K562 (cell line): ENCODE measurements at regions not wholly inside any gene's neighbourhood (a gene's known extent, or its start where the extent isn't known, plus 50 kb on each side); places are given as distances from the start of the nearest gene placed in this dataset.

ENCODE experiments used
- ATAC-seq: fragments of 200-7000 bp; cut with Tn5 transposase; 3 replicates; pipeline ENCODE4 v1.9.1; 2020; ENCODE audit warnings: moderate library complexity
- BruUV-seq: library from RNA; stranded (reverse); fragments of 400-500 nt; replicated peaks from 2 replicates; lab custom pipeline; 2021; lab: Mats Ljungman, UMichigan
- CTCF ChIA-PET: fragments of 300-600 bp; formaldehyde crosslinking; extraction: SDS; loops from one replicate; lab custom pipeline; 2021; ENCODE audit warnings: low intra/inter-chr PET ratio; lab: Yijun Ruan, JAX
- POLR2A ChIA-PET: fragments of 300-600, 350-650 bp; sonication (Branson Sonifier 250); formaldehyde crosslinking; extraction: SDS; loops from one replicate; lab custom pipeline; 2021; ENCODE audit warnings: antibody characterized with exemption, inconsistent platforms; lab: Yijun Ruan, JAX
- DNase-seq, 4 experiments: peaks; one replicate each; pipeline versions ENCODE4 v3.0.0 to v3.0.0-alpha.2; 2011 to 2018; ENCODE audit warnings: low spot score in 3 of 4, mixed read lengths in 3 of 4; ENCODE audit errors: extremely low read depth in 1 of 4
- FAIRE-seq: peaks from 2 replicates; lab custom pipeline; 2011; peaks lifted over from hg19 to GRCh38; lab: Jason Lieb, UNC
- H2AFZ ChIP-seq: 2 replicates; pipeline ENCODE4 v1.6.0; 2011; ENCODE audit warnings: low read depth, low read length, control low read depth, inconsistent platforms
- H3K27ac ChIP-seq: fragments of 200-600 bp; 3 replicates; pipeline ENCODE4 v1.8.0; 2011; ENCODE audit warnings: low read depth, mild to moderate bottlenecking, control low read depth, inconsistent platforms, low read length, moderate library complexity, mixed read lengths; ENCODE audit errors: extremely low read depth
- H3K27me3 ChIP-seq, 2 experiments: fragments of 300-600 bp in 1 of 2; 2 replicates in 1 of 2; 3 replicates in 1 of 2; pipeline versions ENCODE4 v1.6.0 to v1.8.0; 2011; ENCODE audit warnings: inconsistent platforms in 2 of 2, low read length in 2 of 2, mild to moderate bottlenecking in 1 of 2, mixed read lengths in 1 of 2, moderate library complexity in 1 of 2; ENCODE audit not compliant: control insufficient read depth in 2 of 2, insufficient read depth in 2 of 2
- H3K36me3 ChIP-seq: fragments of 300-600 bp; 3 replicates; pipeline ENCODE4 v1.8.0; 2011; ENCODE audit warnings: mild to moderate bottlenecking, low read length, inconsistent platforms; ENCODE audit not compliant: control insufficient read depth, insufficient read depth
- H3K4me1 ChIP-seq, 2 experiments: fragments of 200-600 bp in 1 of 2; replicated peaks in 1 of 2; 2 replicates in 1 of 2; 3 replicates in 1 of 2; pipeline versions ENCODE4 v1.5.1 to v1.8.0; 2011; ENCODE audit warnings: inconsistent platforms in 2 of 2, low read length in 2 of 2, mild to moderate bottlenecking in 1 of 2, mixed read lengths in 1 of 2, moderate library complexity in 1 of 2; ENCODE audit not compliant: control insufficient read depth in 2 of 2, insufficient read depth in 2 of 2
- H3K4me2 ChIP-seq: 2 replicates; pipeline ENCODE4 v1.6.1; 2011; ENCODE audit warnings: low read length, control low read depth, inconsistent platforms, mixed read lengths; ENCODE audit not compliant: insufficient read depth
- H3K4me3 ChIP-seq: fragments of 200-600 bp; sonication (generic), shearing (Covaris generic); 2 replicates; pipeline ENCODE4 v1.5.1; 2016; ENCODE audit warnings: control low read depth, inconsistent platforms
- H3K79me2 ChIP-seq: fragments of 200-600 bp; 3 replicates; pipeline ENCODE4 v1.8.0; 2011; ENCODE audit warnings: low read length, inconsistent platforms; ENCODE audit not compliant: control insufficient read depth, insufficient read depth
- H3K9ac ChIP-seq, 2 experiments: 2 replicates each; pipeline versions ENCODE4 v1.6.0 to v1.6.1; 2011; ENCODE audit warnings: low read depth in 2 of 2, low read length in 2 of 2, control low read depth in 1 of 2, inconsistent platforms in 1 of 2, mild to moderate bottlenecking in 1 of 2, mixed read lengths in 1 of 2; ENCODE audit not compliant: insufficient read depth in 1 of 2
- H3K9me1 ChIP-seq: one replicate; pipeline ENCODE4 v1.6.0; 2011; ENCODE audit warnings: inconsistent platforms, mild to moderate bottlenecking, low read length, moderate library complexity; ENCODE audit not compliant: control insufficient read depth, insufficient read depth
- H3K9me3 ChIP-seq: replicated peaks from 2 replicates; pipeline ENCODE4 v1.5.1; 2011; ENCODE audit warnings: low read depth, low read length, inconsistent platforms; ENCODE audit not compliant: control insufficient read depth, insufficient read depth
- H4K20me1 ChIP-seq: replicated peaks from 2 replicates; pipeline ENCODE4 v1.6.1; 2011; ENCODE audit warnings: low read length, inconsistent platforms, mixed read lengths; ENCODE audit not compliant: control insufficient read depth, insufficient read depth
- CGGBP1 ChIP-seq: fragments of 250-450 bp; sonication (Bioruptor Pico); IDR thresholded peaks from 2 replicates; pipeline ENCODE4 v1.9.0; 2021; ENCODE audit warnings: mild to moderate bottlenecking
- CREBBP ChIP-seq: IDR thresholded peaks from one replicate; pipeline ENCODE4 v1.6.1; 2012; ENCODE audit warnings: low read depth, mild to moderate bottlenecking, control low read depth, inconsistent platforms, low read length
- CXXC5 ChIP-seq: fragments of 250-450 bp; sonication (Bioruptor Pico); IDR thresholded peaks from 2 replicates; pipeline ENCODE4 v1.8.0; 2022; ENCODE audit warnings: inconsistent platforms, mild to moderate bottlenecking, moderate library complexity
- ETS2 ChIP-seq: IDR thresholded peaks from 2 replicates; pipeline ENCODE4 v1.6.1; 2016; ENCODE audit warnings: borderline replicate concordance, missing genetic modification characterization, mild to moderate bottlenecking, moderate library complexity, missing compliant biosample characterization; ENCODE audit not compliant: poor library complexity, severe bottlenecking
- HNRNPUL1 ChIP-seq: fragments of 200-400 bp; formaldehyde crosslinking; IDR thresholded peaks from 2 replicates; pipeline ENCODE4 v1.6.1; 2017; ENCODE audit warnings: low read length
- RFX1 ChIP-seq: fragments of 450-650 bp; IDR thresholded peaks from 2 replicates; pipeline ENCODE4 v1.6.1; 2016; ENCODE audit warnings: mild to moderate bottlenecking, moderate library complexity
- STAT5B ChIP-seq: fragments of 250-450 bp; sonication (Bioruptor Pico); IDR thresholded peaks from 2 replicates; pipeline ENCODE4 v1.8.0; 2021; ENCODE audit warnings: mild to moderate bottlenecking, inconsistent platforms
- ZNF146 ChIP-seq: IDR thresholded peaks from one replicate; pipeline ENCODE4 v1.6.1; 2018; ENCODE audit warnings: missing compliant biosample characterization; ENCODE audit not compliant: unreplicated experiment
- ZNF449 ChIP-seq: fragments of 250-450 bp; sonication (Bioruptor Pico); IDR thresholded peaks from 2 replicates; pipeline ENCODE4 v1.8.0; 2022; ENCODE audit warnings: moderate library complexity, mild to moderate bottlenecking, inconsistent platforms
- ZNF586 ChIP-seq: fragments of 450-650 bp; formaldehyde crosslinking; conservative IDR thresholded peaks from 2 replicates; pipeline ENCODE4 v1.4.0; 2020; ENCODE audit warnings: mild to moderate bottlenecking, moderate library complexity
- WGBS: fragments of 100-300 bp; shearing (Covaris generic); methylation state at CpG from one replicate; pipeline ENCODE4 v1.1.6; 2016; ENCODE audit warnings: low coverage, mixed read lengths; ENCODE audit not compliant: insufficient coverage; ENCODE audit errors: missing lambda C conversion rate; 5-methylcytosine and 5-hydroxymethylcytosine counted together
- in situ Hi-C: fragments of 300-500 bp; cut with MboI; formaldehyde crosslinking; loops from 4 replicates; pipeline ENCODE4 v1.15.0; 2018; ENCODE audit warnings: inconsistent platforms, mixed read lengths
- intact Hi-C: fragments of 100-400 bp; cut with micrococcal nuclease; formaldehyde crosslinking; loops from 2 replicates; pipeline ENCODE4 v1.14.2; 2022
- TF ChIP-seq, protein P1 (sequence below), 2 experiments: fragments of 450-650 bp; conservative IDR thresholded peaks; 2 replicates each; pipeline ENCODE4 v1.6.1; 2017; ENCODE audit warnings: mild to moderate bottlenecking in 2 of 2, moderate library complexity in 2 of 2

- ChIA-PET POLR2A (no interaction called here), CTCF (no interaction called here)
- H3K9ac ChIP-seq = no peak overlapping the region
- BruUV-seq = no TSS peak
- H3K4me1 ChIP-seq = no peaks in the 10 kb centered on the region
- FAIRE-seq (no peak), ATAC-seq (no peak), DNase-seq (no peak)
- no peak overlapping the region for H3K4me2 ChIP-seq
- H3K4me3 ChIP-seq = no peak overlapping the region
- H3K27ac ChIP-seq = no peak overlapping the region
- 0% methylated on average over 1 of the region's 1 CpG for WGBS
- H3K27me3 ChIP-seq = no peaks in the 10 kb centered on the region
- no peak overlapping the region for H2AFZ ChIP-seq
- H3K36me3 ChIP-seq = no peaks in the 10 kb centered on the region
- no peaks in the 10 kb centered on the region for H3K79me2 ChIP-seq
- intact Hi-C loops (no loop called here), in situ Hi-C loops (loop anchor here (25.0 kb wide), 1 partner anchor 709 kb away; no protein-coding TSS in a partner anchor)
- TF ChIP-seq ZNF586 (CRISPR knock-in tag) = no peak
- no peak for TF ChIP-seq HNRNPUL1
- no peak for TF ChIP-seq ETS2 (tag)
- H3K9me1 ChIP-seq = no peaks in the 10 kb centered on the region
- no peaks in the 10 kb centered on the region for H4K20me1 ChIP-seq
- no peaks in the 10 kb centered on the region for H3K9me3 ChIP-seq
Observed at GRCh38 chr14:97296176-97296575, 499.0 kb downstream of the VRK1 start.

GRCh38 chr14:97297100-97297499, 499.9 kb downstream of the VRK1 start:
- H3K4me1 ChIP-seq = no peaks in the 10 kb centered on the region
- ChIA-PET CTCF (no interaction called here), POLR2A (no interaction called here)
- in situ Hi-C loops = loop anchor here (25.0 kb wide), 1 partner anchor 710 kb away; no protein-coding TSS in a partner anchor
- ATAC-seq (no peak), FAIRE-seq (no peak), DNase-seq (no peak)
- no peak overlapping the region for H2AFZ ChIP-seq
- no peak overlapping the region for H3K4me3 ChIP-seq
- 0% methylated on average over 9 of the region's 10 CpGs for WGBS
- no peak overlapping the region for H3K9ac ChIP-seq
- H3K9me3 ChIP-seq = no peaks in the 10 kb centered on the region
- no peaks in the 10 kb centered on the region for H4K20me1 ChIP-seq
- no peak overlapping the region for H3K4me2 ChIP-seq
- no peak overlapping the region for H3K27ac ChIP-seq
- no peaks in the 10 kb centered on the region for H3K27me3 ChIP-seq
- BruUV-seq = no TSS peak
- no peaks in the 10 kb centered on the region for H3K9me1 ChIP-seq
- no peaks in the 10 kb centered on the region for H3K36me3 ChIP-seq
- H3K79me2 ChIP-seq = no peaks in the 10 kb centered on the region
- intact Hi-C loops = no loop called here
- TF ChIP-seq STAT5B (CRISPR knock-in tag) (no peak), RFX1 (no peak), ZNF449 (CRISPR knock-in tag) (no peak), CREBBP (no peak), CXXC5 (CRISPR knock-in tag) (no peak), CGGBP1 (no peak), ZNF146 (CRISPR knock-in tag) (no peak)
- TF ChIP-seq, protein P1, sequence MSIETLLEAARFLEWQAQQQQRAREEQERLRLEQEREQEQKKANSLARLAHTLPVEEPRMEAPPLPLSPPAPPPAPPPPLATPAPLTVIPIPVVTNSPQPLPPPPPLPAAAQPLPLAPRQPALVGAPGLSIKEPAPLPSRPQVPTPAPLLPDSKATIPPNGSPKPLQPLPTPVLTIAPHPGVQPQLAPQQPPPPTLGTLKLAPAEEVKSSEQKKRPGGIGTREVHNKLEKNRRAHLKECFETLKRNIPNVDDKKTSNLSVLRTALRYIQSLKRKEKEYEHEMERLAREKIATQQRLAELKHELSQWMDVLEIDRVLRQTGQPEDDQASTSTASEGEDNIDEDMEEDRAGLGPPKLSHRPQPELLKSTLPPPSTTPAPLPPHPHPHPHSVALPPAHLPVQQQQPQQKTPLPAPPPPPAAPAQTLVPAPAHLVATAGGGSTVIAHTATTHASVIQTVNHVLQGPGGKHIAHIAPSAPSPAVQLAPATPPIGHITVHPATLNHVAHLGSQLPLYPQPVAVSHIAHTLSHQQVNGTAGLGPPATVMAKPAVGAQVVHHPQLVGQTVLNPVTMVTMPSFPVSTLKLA (conservative IDR thresholded peaks at IDR 0.05) = no peak
